CD4-positive, alpha-beta T cell treated with Interferon gamma for 1 hour (primary cell): ENCODE measurements at regions not wholly inside any gene's neighbourhood (a gene's known extent, or its start where the extent isn't known, plus 50 kb on each side); places are given as distances from the start of the nearest gene placed in this dataset.
"Not testable (repeated sequence)": the region's sequence is repeated elsewhere in the genome, so short reads cannot be mapped to it uniquely, and the experiment has no call there.

Experiments
- DNase-seq: peaks from one replicate; pipeline ENCODE4 v3.0.0-alpha.2; 2020

GRCh38 chr4:19579608-19580007 lies 672.1 kb upstream of the SLIT2 start:
- no peak for DNase-seq

- DNase-seq, result no peak
Measured at GRCh38 chr4:19577097-19577496, 674.6 kb upstream of the SLIT2 start.

GRCh38 chr4:19575924-19576323 lies 675.8 kb upstream of the SLIT2 start:
- no peak for DNase-seq

- no peak for DNase-seq
Measured at GRCh38 chr4:19566041-19566440, 685.7 kb upstream of the SLIT2 start.

GRCh38 chr4:19562456-19562855 lies 689.2 kb upstream of the SLIT2 start:
- DNase-seq, result no peak

GRCh38 chr4:19557161-19557560 lies 694.5 kb upstream of the SLIT2 start:
- DNase-seq, result no peak

GRCh38 chr4:19556276-19556675 lies 695.4 kb upstream of the SLIT2 start:
- not testable (repeated sequence) for DNase-seq

- no peak for DNase-seq
Measured at GRCh38 chr4:19547463-19547862, 704.2 kb upstream of the SLIT2 start.

- DNase-seq, result no peak
Measured at GRCh38 chr4:19544446-19545125, 707.1 kb upstream of the SLIT2 start.

- DNase-seq, result no peak
Measured at GRCh38 chr4:19540859-19541540, 710.7 kb upstream of the SLIT2 start.

- DNase-seq, result no peak
Measured at GRCh38 chr4:19539201-19539600, 712.5 kb upstream of the SLIT2 start.

GRCh38 chr4:19534159-19534558 lies 717.5 kb upstream of the SLIT2 start:
- DNase-seq, result no peak

GRCh38 chr4:19531906-19532848 lies 719.5 kb upstream of the SLIT2 start:
- DNase-seq, result no peak

GRCh38 chr4:19523964-19524363 lies 727.7 kb upstream of the SLIT2 start:
- DNase-seq, result no peak

- no peak for DNase-seq
Measured at GRCh38 chr4:19522966-19523365, 728.7 kb upstream of the SLIT2 start.

GRCh38 chr4:19520939-19521520 lies 730.7 kb upstream of the SLIT2 start:
- DNase-seq, result no peak

- DNase-seq, result no peak
Measured at GRCh38 chr4:19514276-19515070, 737.2 kb upstream of the SLIT2 start.

GRCh38 chr4:19512086-19512485 lies 739.6 kb upstream of the SLIT2 start:
- no peak for DNase-seq

- DNase-seq, result no peak
Measured at GRCh38 chr4:19510993-19511392, 740.7 kb upstream of the SLIT2 start.

GRCh38 chr4:19508442-19508841 lies 743.3 kb upstream of the SLIT2 start:
- no peak for DNase-seq

- no peak for DNase-seq
Measured at GRCh38 chr4:19497705-19498104, 754.0 kb upstream of the SLIT2 start.

- no peak for DNase-seq
Measured at GRCh38 chr4:19496756-19497155, 754.9 kb upstream of the SLIT2 start.
